Stomach (tissue), 8 donors: ENCODE measurements at regions not wholly inside any gene's neighbourhood (a gene's known extent, or its start where the extent isn't known, plus 50 kb on each side); places are given as distances from the start of the nearest gene placed in this dataset.

Source experiments
- DNase-seq, 2 donors: peaks; one replicate each; pipeline versions ENCODE4 v3.0.0 to v3.0.0-alpha.2; 2013 to 2019
- H3K27ac ChIP-seq, 5 donors: fragments of 200-600 bp in 4 of 5; sonication (generic) in 4 of 5; one replicate each; pipeline ENCODE4 v1.5.1; 2013 to 2019; ENCODE audit warnings: mild to moderate bottlenecking in 1 of 5, moderate library complexity in 1 of 5
- H3K27me3 ChIP-seq, 3 donors: fragments of 200-600 bp; sonication (generic); one replicate each; pipeline ENCODE4 v1.5.1; 2017 to 2019; ENCODE audit warnings: mixed run types in 1 of 3
- H3K36me3 ChIP-seq, 4 donors: fragments of 200-600 bp; sonication (generic); 1 replicate in 3 of 4; 2 replicates in 1 of 4; pipeline ENCODE4 v1.5.1; 2016 to 2019
- H3K4me1 ChIP-seq, 4 donors: fragments of 200-600 bp; sonication (generic); one replicate each; pipeline ENCODE4 v1.5.1; 2016 to 2019
- H3K4me3 ChIP-seq, 4 donors: fragments of 200-600 bp; sonication (generic) in 3 of 4; one replicate each; pipeline ENCODE4 v1.5.1; 2016 to 2019; ENCODE audit warnings: mild to moderate bottlenecking in 1 of 4
- H3K9me3 ChIP-seq, 4 donors: fragments of 200-600 bp; sonication (generic); one replicate each; pipeline ENCODE4 v1.5.1; 2016 to 2019
- EP300 ChIP-seq: sonication (generic); formaldehyde crosslinking; IDR thresholded peaks from one replicate; pipeline ENCODE4 v1.6.1; 2017; ENCODE audit warnings: antibody characterized with exemption
- POLR2A ChIP-seq, 4 donors: fragments of 450-650 bp; IDR thresholded peaks; one replicate each; pipeline ENCODE4 v1.6.1; 2016; ENCODE audit warnings: antibody characterized with exemption in 4 of 4, control low read depth in 2 of 4, mild to moderate bottlenecking in 1 of 4, moderate library complexity in 1 of 4
- POLR2AphosphoS5 ChIP-seq, 3 donors: sonication (generic); formaldehyde crosslinking; IDR thresholded peaks; one replicate each; pipeline ENCODE4 v1.6.1; 2016; ENCODE audit warnings: antibody characterized with exemption in 3 of 3
- WGBS, 5 donors: extraction: QIAGEN DNeasy Blood & Tissue Kit in 3 of 5; methylation state at CpG; one replicate each; pipeline versions ENCODE4 v1.1.5 to v1.1.7; 2013 to 2018; 5-methylcytosine and 5-hydroxymethylcytosine counted together
- intact Hi-C: fragments of 100-400 bp; cut with DNase I; formaldehyde crosslinking; loops from one replicate; pipeline ENCODE4 v1.15.1; 2023; ENCODE audit warnings: low total_unique reads
- TF ChIP-seq, protein P1 (sequence below), 7 experiments: fragments of 450-650 bp in 4 of 7; fragments of 200-600 bp in 3 of 7; sonication (generic) in 3 of 7; IDR thresholded peaks; one replicate each; pipeline ENCODE4 v1.5.1; 2016 to 2019; ENCODE audit warnings: antibody characterized with exemption in 7 of 7, control low read depth in 2 of 7, mild to moderate bottlenecking in 1 of 7
- donor health status: healthy with polysubstance abuse.
- donor health status: Bipolar disorder and iron deficiency.
- donor health status: healthy.

DNA sequence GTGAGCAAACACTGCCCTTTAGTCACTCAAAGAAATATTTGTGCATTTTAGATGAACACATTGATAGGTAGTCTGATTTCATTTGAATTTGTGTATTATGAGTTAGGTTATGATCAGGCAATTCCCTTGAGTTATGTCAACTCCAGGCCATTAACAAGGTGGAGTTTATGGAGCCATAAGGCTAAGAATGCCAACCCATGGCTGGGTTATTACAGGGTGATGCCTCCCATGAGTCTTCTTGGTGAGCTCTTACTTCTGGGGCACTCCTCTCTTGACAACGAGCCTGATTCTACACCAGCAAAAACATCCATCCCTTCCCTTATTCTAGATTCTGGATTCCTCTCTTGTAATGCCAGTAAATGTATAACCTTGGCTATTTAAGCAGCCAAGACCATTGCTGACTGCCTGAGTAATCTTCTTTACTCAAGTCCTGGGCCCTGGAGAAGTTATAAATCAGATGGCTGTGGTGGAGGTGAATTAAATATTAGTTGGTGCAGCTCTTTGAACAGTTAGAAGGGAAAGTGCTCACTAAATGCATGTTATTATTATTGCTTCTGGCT lies 645.7 kb upstream of the TENM4 start:
- 62 to 74% (median 70%) methylated on average over 1 of the region's 1 CpG for WGBS, 5 donors
- H3K4me1 ChIP-seq: peaks cover 0 to 3% (median 0%) of the 10 kb centered on the region in 4 donors
- no peaks in the 10 kb centered on the region for H3K27me3 ChIP-seq
- H3K9me3 ChIP-seq: no peaks in the 10 kb centered on the region
- TF ChIP-seq POLR2AphosphoS5 (IDR thresholded peaks at IDR 0.05) (no peak), EP300 (no peak), POLR2A (IDR thresholded peaks at IDR 0.05) (no peak)
- TF ChIP-seq, protein P1, sequence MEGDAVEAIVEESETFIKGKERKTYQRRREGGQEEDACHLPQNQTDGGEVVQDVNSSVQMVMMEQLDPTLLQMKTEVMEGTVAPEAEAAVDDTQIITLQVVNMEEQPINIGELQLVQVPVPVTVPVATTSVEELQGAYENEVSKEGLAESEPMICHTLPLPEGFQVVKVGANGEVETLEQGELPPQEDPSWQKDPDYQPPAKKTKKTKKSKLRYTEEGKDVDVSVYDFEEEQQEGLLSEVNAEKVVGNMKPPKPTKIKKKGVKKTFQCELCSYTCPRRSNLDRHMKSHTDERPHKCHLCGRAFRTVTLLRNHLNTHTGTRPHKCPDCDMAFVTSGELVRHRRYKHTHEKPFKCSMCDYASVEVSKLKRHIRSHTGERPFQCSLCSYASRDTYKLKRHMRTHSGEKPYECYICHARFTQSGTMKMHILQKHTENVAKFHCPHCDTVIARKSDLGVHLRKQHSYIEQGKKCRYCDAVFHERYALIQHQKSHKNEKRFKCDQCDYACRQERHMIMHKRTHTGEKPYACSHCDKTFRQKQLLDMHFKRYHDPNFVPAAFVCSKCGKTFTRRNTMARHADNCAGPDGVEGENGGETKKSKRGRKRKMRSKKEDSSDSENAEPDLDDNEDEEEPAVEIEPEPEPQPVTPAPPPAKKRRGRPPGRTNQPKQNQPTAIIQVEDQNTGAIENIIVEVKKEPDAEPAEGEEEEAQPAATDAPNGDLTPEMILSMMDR (IDR thresholded peaks at IDR 0.05): no peak
- no peak for DNase-seq
- no peaks in the 10 kb centered on the region for H3K36me3 ChIP-seq
- H3K27ac ChIP-seq: no peak overlapping the region
- no peak overlapping the region for H3K4me3 ChIP-seq
- intact Hi-C loops: no loop called here

DNA sequence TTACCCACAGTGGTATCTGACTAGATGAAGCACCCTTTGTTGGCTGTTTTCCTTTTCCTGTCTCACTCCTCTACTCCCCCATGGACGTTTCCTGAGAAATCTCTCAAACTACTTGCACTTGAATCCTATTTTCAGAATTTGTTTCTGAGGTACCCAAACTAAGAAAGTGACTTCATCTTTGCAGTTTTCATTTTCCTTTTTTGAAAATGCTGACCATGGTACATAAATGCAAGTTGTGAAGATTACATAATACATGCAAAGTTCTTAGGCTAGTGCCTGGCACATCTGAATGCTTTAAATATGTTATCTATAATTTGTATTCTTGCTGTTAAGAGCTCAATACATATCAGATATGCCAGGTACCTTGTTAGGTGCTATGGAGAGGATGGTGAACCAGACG lies 644.7 kb upstream of the TENM4 start:
- 49 to 68% (median 61%) methylated on average over 2 of the region's 2 CpGs for WGBS, 5 donors
- H3K4me1 ChIP-seq: peaks cover 0 to 3% (median 0%) of the 10 kb centered on the region in 4 donors
- H3K9me3 ChIP-seq: no peaks in the 10 kb centered on the region
- H3K27ac ChIP-seq: no peak overlapping the region
- H3K27me3 ChIP-seq: no peaks in the 10 kb centered on the region
- TF ChIP-seq, protein P1 (IDR thresholded peaks at IDR 0.05): no peak
- TF ChIP-seq EP300 (no peak), POLR2AphosphoS5 (IDR thresholded peaks at IDR 0.05) (no peak), POLR2A (IDR thresholded peaks at IDR 0.05) (no peak)
- intact Hi-C loops: no loop called here
- no peaks in the 10 kb centered on the region for H3K36me3 ChIP-seq
- no peak overlapping the region for H3K4me3 ChIP-seq
- DNase-seq: no peak

DNA sequence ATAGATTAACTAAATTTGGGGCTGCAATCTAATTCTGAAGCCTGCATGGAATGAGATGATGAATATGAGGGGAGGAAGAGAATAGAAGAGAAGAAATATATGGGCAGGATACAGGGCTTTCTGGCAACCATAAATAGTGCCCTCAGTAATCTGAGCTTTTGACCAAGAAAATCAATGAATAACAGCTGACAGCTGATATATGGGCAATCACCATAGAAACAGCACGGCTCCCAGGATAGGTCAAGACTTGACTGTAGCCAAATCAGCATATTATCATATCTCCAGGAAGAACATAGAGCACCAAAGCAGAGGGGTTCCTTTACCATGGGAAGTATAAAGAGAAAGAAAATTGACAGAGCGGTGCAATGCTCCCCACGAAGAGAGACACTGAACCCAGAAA lies 643.8 kb upstream of the TENM4 start:
- Histone ChIP-seq H3K4me3 (no peak overlapping the region), H3K27ac (no peak overlapping the region), H3K4me1 (peaks cover 0 to 3% (median 0%) of the 10 kb centered on the region in 4 donors), H3K27me3 (no peaks in the 10 kb centered on the region), H3K9me3 (no peaks in the 10 kb centered on the region), H3K36me3 (no peaks in the 10 kb centered on the region)
- intact Hi-C loops: no loop called here
- 45 to 63% (median 49%) methylated on average over 3 of the region's 3 CpGs for WGBS, 5 donors
- DNase-seq: peak in 1 of 2 donors; percentile 29
- no peak for TF ChIP-seq EP300

DNA sequence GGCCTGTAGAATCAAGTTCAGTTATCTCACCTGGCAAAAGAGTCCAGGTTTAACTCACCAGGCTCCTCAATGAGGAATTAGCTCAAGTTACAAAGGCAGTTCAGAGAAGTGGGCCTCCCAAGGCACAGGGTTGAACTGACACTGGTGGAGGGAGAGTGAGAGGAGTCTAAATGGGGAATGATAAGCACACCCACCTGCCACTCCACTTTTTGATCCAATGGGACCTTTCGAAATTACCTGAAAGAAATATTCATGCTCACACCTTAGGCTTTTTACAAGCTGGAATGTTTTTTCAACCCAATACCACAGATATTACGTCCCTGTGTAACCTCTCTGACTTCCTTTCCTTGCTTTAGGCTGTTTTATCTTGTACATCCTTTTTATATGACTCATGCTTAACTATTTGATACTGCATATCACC lies 642.7 kb upstream of the TENM4 start:
- TF ChIP-seq POLR2A (IDR thresholded peaks at IDR 0.05) (no peak), POLR2AphosphoS5 (IDR thresholded peaks at IDR 0.05) (no peak), EP300 (no peak)
- peak in 1 of 2 donors; percentile 3 for DNase-seq
- WGBS, 5 donors: 67 to 73% (median 68%) methylated on average over 2 of the region's 2 CpGs
- Histone ChIP-seq H3K36me3 (no peaks in the 10 kb centered on the region), H3K4me3 (no peak overlapping the region), H3K4me1 (peaks cover 0 to 3% (median 0%) of the 10 kb centered on the region in 4 donors), H3K27me3 (no peaks in the 10 kb centered on the region), H3K27ac (no peak overlapping the region), H3K9me3 (no peaks in the 10 kb centered on the region)
- intact Hi-C loops: no loop called here

DNA sequence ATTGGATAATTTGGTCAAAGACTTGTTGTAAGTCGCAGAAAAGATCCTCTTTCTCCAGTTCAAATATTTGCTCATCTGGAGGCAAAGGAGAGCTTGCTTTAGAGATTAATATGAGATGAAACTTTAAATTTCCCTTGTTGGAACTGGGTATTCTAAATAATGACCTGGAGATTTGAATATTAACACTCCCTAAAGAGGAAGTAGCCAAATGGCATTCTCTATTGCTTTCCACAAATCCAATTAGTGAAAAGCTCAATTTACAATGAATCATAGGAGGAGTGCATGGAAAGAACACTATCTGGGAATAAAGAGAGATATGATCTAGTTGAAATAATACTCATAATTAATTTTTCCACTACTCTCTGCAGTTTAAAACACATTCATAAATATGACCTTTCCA lies 641.6 kb upstream of the TENM4 start:
- H3K4me1 ChIP-seq: peaks cover 0 to 3% (median 0%) of the 10 kb centered on the region in 4 donors
- 59 to 88% (median 65%) methylated on average over 1 of the region's 1 CpG for WGBS, 5 donors
- intact Hi-C loops: no loop called here
- H3K36me3 ChIP-seq: no peaks in the 10 kb centered on the region
- H3K4me3 ChIP-seq: no peak overlapping the region
- no peak overlapping the region for H3K27ac ChIP-seq
- no peak for TF ChIP-seq POLR2AphosphoS5 (IDR thresholded peaks at IDR 0.05)
- TF ChIP-seq EP300: no peak
- TF ChIP-seq, protein P1 (IDR thresholded peaks at IDR 0.05): no peak
- TF ChIP-seq POLR2A (IDR thresholded peaks at IDR 0.05): no peak
- H3K9me3 ChIP-seq: no peaks in the 10 kb centered on the region
- no peak for DNase-seq
- no peaks in the 10 kb centered on the region for H3K27me3 ChIP-seq
